Fibroblast of pulmonary artery (primary cell): ENCODE measurements at regions not wholly inside any gene's neighbourhood (a gene's known extent, or its start where the extent isn't known, plus 50 kb on each side); places are given as distances from the start of the nearest gene placed in this dataset.
"Not testable (repeated sequence)": the region's sequence is repeated elsewhere in the genome, so short reads cannot be mapped to it uniquely, and the experiment has no call there.

Experiments used
- DNase-seq: peaks from one replicate; pipeline ENCODE4 v3.0.0-alpha.2; 2010; ENCODE audit warnings: low read depth
- H3K4me3 ChIP-seq: replicated peaks from 2 replicates; pipeline ENCODE4 v1.5.1; 2011; ENCODE audit warnings: low read depth, mild to moderate bottlenecking, control low read depth, low read length, moderate library complexity
- CTCF ChIP-seq: IDR thresholded peaks from 2 replicates; pipeline ENCODE4 v1.5.1; 2011; ENCODE audit warnings: mild to moderate bottlenecking, control low read depth, low read length, inconsistent platforms; ENCODE audit errors: missing control alignments

GRCh38 chr5:113749334-113749733, 235.8 kb downstream of the YTHDC2 start:
- no peak for DNase-seq
- no peak overlapping the region for H3K4me3 ChIP-seq
- no peak for TF ChIP-seq CTCF

GRCh38 chr5:113753182-113753581, 239.7 kb downstream of the YTHDC2 start:
- not testable (repeated sequence) for H3K4me3 ChIP-seq, DNase-seq

- no peak overlapping the region for H3K4me3 ChIP-seq
- no peak for DNase-seq
- TF ChIP-seq CTCF, result no peak
Observed at GRCh38 chr5:113755516-113755915, 242.0 kb downstream of the YTHDC2 start.

GRCh38 chr5:113757508-113757907, 244.0 kb downstream of the YTHDC2 start:
- TF ChIP-seq CTCF, result no peak
- no peak overlapping the region for H3K4me3 ChIP-seq
- no peak for DNase-seq

GRCh38 chr5:113759505-113759904, 246.0 kb downstream of the YTHDC2 start:
- DNase-seq, result no peak

GRCh38 chr5:113760486-113760885, 247.0 kb downstream of the YTHDC2 start:
- DNase-seq, result no peak
- TF ChIP-seq CTCF, result no peak
- no peak overlapping the region for H3K4me3 ChIP-seq

More at GRCh38 chr5:113759505-113759904, 246.0 kb downstream of the YTHDC2 start:
- no peak for TF ChIP-seq CTCF
- H3K4me3 ChIP-seq, result no peak overlapping the region

GRCh38 chr5:113761594-113761993, 248.1 kb downstream of the YTHDC2 start:
- TF ChIP-seq CTCF, result no peak
- DNase-seq, result no peak
- H3K4me3 ChIP-seq, result no peak overlapping the region
